ENCODE measurements at regions not wholly inside any gene's neighbourhood (a gene's known extent, or its start where the extent isn't known, plus 50 kb on each side); places are given as distances from the start of the nearest gene placed in this dataset.

- H2BK120ac ChIP-seq (ENCODE audit: low read depth, low read length), result no peak overlapping the region
- no peak overlapping the region for H3K4me2 ChIP-seq (ENCODE audit: low read depth, low read length)
- no peak overlapping the region for H2BK20ac ChIP-seq (ENCODE audit: low read depth, low read length)
- no peak overlapping the region for H3K4me3 ChIP-seq (ENCODE audit: insufficient read depth, low read depth, low read length)
- no peak overlapping the region for H3K9ac ChIP-seq (ENCODE audit: low read depth, low read length)
- H2AK9ac ChIP-seq (replicated peaks; ENCODE audit: low read depth, low read length, poor library complexity), result no peak overlapping the region
- no peaks in the 10 kb centered on the region for H4K20me1 ChIP-seq (ENCODE audit: insufficient read depth, low read length)
- no peak overlapping the region for H4K91ac ChIP-seq (ENCODE audit: insufficient read depth, low read depth, low read length)
- DNase-seq (no peak), ATAC-seq (ENCODE audit: low read depth) (no peak)
- no peak overlapping the region for H2BK5ac ChIP-seq (ENCODE audit: low read depth, low read length, poor library complexity, severe bottlenecking)
- no peak overlapping the region for H3K4ac ChIP-seq (ENCODE audit: low read depth, low read length)
- intact Hi-C loops (cut with micrococcal nuclease), result no loop called here
- H3K23ac ChIP-seq (ENCODE audit: low read depth, low read length), result no peak overlapping the region
- no peak overlapping the region for H3K18ac ChIP-seq (ENCODE audit: low read depth, low read length)
- H3K14ac ChIP-seq (replicated peaks; ENCODE audit: low read depth, low read length), result no peak overlapping the region
- 0 out of 2 replicates have a peak, but pooled peaks cover 2% of the 10 kb centered on the region for H3K9me3 ChIP-seq (ENCODE audit: control insufficient read depth, insufficient read depth, low read length)
- dilution Hi-C loops (cut with HindIII; ENCODE audit: low sequenced_read_pairs, unreplicated experiment), result no loop called here
- in situ Hi-C loops (cut with MboI; ENCODE audit: low sequenced_read_pairs), result no loop called here
- H3K56ac ChIP-seq (ENCODE audit: extremely low read depth, insufficient read depth, low read length), result no peak overlapping the region
- no peaks in the 10 kb centered on the region for H3K27me3 ChIP-seq (ENCODE audit: control insufficient read depth, insufficient read depth, low read length)
- CTCF ChIA-PET, result no interaction called here
- H3K4me1 ChIP-seq (ENCODE audit: control insufficient read depth, insufficient read depth, low read length), result no peaks in the 10 kb centered on the region
- H3K36me3 ChIP-seq (ENCODE audit: control insufficient read depth, insufficient read depth, low read length), result no peaks in the 10 kb centered on the region
- TF ChIP-seq CHD1 (IDR thresholded peaks at IDR 0.05; ENCODE audit: low read depth, low read length), result no peak
- TF ChIP-seq MAZ (IDR thresholded peaks at IDR 0.05; ENCODE audit: borderline replicate concordance, low read depth, low read length), result no peak
- TF ChIP-seq POLR2A (IDR thresholded peaks at IDR 0.05; ENCODE audit: low read depth, low read length), result no peak
- no peak overlapping the region for H2BK15ac ChIP-seq (ENCODE audit: low read depth, low read length)
- no peak overlapping the region for H4K8ac ChIP-seq (ENCODE audit: low read depth in 2 of 2, low read length in 2 of 2)
- H3K27ac ChIP-seq (ENCODE audit: insufficient read depth, low read length), result no peak overlapping the region
- no peak overlapping the region for H2AK5ac ChIP-seq (ENCODE audit: low read depth, low read length)
- no peak overlapping the region for H2AFZ ChIP-seq (replicated peaks; ENCODE audit: low read length, poor library complexity)
- no peaks in the 10 kb centered on the region for H3K79me1 ChIP-seq (ENCODE audit: low read depth in 1 of 2, low read length in 2 of 2)
- no peaks in the 10 kb centered on the region for H3K9me1 ChIP-seq (ENCODE audit: insufficient read depth, low read length)
- no peak overlapping the region for H4K5ac ChIP-seq (ENCODE audit: low read depth, low read length)
- BruUV-seq (replicated peaks), result no TSS peak
- POLR2A ChIA-PET (ENCODE audit: unreplicated experiment), result no interaction called here
- no CpG with 5 or more reads among the region's 3 CpGs for WGBS, 2 experiments (ENCODE audit: extremely low coverage in 2 of 2, insufficient read length in 1 of 2)
Observed at GRCh38 chr13:22773465-22773864, 407.3 kb upstream of the SGCG start.
